GM12874 (cell line): ENCODE measurements at regions not wholly inside any gene's neighbourhood (a gene's known extent, or its start where the extent isn't known, plus 50 kb on each side); places are given as distances from the start of the nearest gene placed in this dataset.

Experiments used
- CTCF ChIP-seq: IDR thresholded peaks from 2 replicates; pipeline ENCODE4 v1.5.1; 2011; ENCODE audit warnings: low read depth, mild to moderate bottlenecking, control low read depth, low read length, moderate library complexity; ENCODE audit not compliant: insufficient read depth

GRCh38 chr5:8570528-8570927 lies 701.6 kb downstream of the MTRR start:
- TF ChIP-seq CTCF, result no peak

DNA sequence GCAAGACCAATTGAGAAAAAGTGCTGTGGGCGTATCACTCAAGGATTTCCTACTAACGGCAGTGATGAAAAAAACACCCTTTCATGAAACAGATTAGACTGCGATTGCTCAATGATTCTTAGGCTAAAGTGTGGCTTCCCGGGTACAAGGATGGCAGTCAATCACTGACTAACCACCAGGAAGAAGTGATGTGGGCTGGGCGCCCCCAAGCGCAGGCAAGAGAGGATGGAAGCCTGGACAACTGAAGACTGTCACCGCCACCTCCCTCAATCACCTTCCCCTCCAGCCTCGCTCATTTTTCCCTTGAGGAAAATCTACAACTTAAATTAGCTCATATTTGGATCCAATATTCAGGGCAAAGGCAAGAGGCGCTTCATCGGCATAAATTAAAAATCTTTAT lies 707.2 kb downstream of the MTRR start:
- TF ChIP-seq CTCF, result no peak

DNA sequence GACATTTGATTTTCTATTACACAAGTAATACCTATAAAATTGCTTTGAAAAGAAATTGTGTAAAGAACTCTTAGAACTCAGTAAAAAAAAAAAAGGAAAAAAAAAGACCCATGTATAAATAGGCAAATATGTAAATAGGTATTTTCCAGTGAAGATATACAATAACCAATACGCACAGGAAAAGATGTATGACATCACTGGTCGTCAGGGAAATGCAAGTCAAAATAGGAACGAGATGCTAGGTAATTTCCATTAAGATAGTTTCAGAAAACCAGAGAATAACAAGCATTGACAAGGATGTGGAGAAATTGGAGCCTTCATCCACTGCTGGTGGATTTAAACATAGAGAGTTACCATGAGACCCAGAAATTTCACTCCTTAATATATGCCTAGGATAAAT lies 708.8 kb downstream of the MTRR start:
- no peak for TF ChIP-seq CTCF

DNA sequence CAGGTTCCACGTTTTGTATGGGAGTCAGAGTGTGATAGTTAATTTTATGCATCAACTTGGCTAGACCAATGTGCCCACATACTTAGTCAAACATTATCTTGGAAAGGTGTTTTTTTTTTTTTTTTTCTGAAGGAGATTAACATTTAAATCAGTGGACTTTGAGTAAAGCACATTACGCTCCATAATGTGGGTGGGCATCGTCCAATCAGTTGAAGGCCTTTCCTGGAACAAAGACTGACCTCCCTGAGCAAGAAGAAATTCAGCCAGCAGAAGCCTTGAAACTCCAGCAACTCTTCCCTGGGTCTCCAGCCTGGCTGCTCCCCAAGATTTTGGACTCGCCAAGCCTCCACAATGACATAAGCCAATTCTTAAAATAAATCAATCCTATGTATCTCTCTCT lies 711.4 kb downstream of the MTRR start:
- TF ChIP-seq CTCF, result no peak

- TF ChIP-seq CTCF, result no peak
Observed at GRCh38 chr5:8581047-8581446, 712.1 kb downstream of the MTRR start.

GRCh38 chr5:8585230-8586018 lies 716.5 kb downstream of the MTRR start:
- TF ChIP-seq CTCF, result no peak

GRCh38 chr5:8590959-8591358 lies 722.0 kb downstream of the MTRR start:
- TF ChIP-seq CTCF, result no peak
